ENCODE measurements at regions not wholly inside any gene's neighbourhood (a gene's known extent, or its start where the extent isn't known, plus 50 kb on each side); places are given as distances from the start of the nearest gene placed in this dataset.

DNA sequence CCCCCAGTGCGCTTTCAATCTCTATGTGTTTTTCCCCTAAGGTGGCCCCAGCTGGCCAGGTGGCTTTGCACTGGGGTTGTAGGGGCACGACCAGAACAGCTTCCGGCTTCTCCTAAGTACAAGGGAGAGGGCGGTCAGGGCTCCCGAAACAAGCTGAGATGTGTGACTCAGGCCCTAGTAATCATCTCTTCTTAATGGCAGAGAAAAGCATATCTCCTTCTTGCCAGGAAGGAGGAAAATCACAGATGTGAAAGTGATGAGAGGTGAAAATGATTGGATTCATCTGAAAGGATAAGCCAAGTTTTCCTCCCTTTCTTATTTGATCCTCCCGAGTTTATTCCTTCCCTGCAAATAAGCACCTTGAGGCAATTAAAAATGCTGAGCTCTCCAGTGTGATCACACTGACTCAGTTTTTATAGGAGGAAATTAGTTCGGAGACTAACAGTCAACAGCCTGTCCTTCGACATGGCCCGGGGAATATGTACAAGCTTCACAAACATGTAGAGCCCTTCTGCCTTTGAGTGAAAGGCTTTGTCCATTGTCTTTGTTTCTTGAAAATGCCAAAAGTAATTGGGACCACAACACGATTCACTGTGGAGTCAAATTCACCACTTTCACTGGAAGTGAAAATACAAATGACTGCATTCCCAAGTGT lies 514.8 kb downstream of the PSAT1 start:
- DNase-seq, result no peak

DNA sequence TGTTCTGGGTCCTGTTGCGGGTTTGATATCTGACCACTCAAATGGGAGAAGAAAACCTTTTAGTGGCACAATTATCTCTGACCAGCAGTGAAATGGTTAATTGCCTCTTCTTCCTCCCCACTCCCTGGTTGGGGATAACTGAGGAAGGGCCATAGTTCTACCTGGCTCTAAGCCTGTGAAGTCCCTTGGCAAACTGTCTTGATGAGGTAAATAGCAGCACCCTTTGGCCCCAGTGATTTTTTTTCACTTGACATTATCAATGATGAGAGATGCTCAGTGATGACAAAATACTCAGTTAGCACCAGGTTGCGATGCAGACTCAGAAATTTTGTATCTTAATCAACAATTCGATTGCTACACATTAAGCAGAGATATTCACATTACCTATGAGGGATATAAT lies 515.7 kb downstream of the PSAT1 start:
- DNase-seq, result no peak

DNA sequence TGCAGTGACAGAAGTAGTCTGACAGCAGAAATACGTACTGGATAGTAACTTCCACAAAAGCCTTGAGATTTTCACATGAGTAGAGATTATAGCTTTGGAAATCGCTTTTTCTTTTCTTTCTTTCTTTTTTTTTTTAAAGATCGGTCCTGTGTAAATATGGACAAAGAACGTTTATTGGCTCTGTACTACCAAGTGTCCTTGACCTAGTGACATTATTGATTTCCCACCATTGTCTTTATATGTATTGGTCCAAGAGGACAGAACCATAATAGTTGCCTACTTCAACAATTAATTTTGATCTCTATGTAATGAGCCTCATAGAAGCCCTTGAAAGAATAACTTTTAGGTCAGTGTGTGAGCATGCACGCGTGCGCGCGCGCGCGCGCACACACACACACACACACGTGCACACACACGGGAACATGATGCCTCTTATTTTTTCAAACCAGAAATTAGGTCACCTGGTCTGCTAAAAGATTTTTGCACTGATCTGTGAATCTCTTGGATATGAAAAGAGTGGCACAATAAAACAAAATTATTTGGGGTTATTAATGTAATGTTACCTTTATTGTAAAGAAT lies 516.8 kb downstream of the PSAT1 start:
- DNase-seq, result no peak

DNA sequence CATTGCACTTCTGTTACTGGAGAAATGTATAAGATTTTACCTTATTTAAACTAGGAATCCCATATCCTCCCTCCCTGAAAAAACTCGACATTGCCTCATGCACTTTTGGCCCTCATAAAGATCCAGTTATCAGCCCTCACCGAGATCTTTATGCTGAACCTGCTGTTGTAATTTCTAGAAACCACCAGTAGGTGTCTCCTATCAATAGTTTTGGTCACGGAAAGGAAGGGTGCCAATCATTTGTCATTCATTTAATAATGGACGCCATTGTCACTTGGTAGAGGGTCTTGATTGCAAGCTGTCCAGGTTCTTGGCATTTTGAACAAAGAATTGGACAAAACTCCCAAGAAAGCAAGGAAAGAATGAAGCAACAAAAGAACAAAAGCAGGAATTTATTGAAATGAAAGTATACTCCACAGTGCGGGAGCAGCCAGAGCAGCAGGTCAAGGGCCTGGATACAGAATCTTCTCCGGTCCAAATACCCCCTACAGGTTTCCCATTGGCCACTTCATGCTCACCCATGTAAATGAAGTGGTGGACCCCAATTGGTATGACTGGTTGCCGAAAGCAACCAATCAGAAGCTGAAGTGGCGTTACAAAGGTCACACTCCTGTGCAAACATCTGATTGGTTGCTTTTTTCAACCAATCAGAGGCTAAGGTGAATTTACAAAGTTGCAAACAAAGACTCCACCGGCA lies 524.3 kb downstream of the PSAT1 start:
- no peak for DNase-seq

DNA sequence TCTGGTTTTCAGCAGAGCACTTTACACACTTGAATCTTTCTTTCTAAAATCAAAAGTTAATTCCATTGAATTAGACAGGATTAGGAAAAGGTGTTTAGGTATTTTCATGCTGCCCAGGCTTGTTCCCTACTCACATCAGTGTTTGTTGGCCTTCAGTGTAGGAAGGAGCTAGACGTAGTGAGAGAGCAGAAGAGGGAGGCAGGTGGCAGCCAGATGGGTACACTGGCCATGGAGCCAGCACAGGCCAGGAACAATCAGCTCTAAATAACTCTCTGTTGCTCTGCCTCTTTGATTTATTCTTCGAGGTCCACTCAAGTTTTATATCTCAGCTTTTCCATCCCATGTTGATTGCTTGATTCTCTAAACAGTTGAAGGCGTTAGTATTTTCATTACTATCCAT lies 529.6 kb downstream of the PSAT1 start:
- DNase-seq, result no peak

DNA sequence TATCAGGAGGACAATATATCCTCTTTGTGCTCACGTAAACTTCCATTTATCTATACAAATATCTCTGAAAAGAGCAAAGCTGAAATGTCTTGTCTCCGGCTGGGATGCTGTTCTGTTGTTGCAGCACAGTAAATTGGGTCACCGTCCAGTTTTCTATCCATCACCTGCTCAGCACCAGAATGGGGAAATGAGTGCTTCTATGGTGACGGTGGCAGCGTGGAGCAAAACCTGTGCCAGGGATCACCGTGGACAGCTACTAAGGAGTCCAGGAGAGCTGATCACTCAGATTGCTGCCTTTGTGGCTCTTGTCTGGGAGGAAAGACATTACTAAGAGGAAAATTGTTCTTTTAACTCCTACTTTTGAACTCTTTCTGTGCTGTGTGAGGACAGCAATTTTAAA lies 531.6 kb downstream of the PSAT1 start:
- DNase-seq, result no peak

DNA sequence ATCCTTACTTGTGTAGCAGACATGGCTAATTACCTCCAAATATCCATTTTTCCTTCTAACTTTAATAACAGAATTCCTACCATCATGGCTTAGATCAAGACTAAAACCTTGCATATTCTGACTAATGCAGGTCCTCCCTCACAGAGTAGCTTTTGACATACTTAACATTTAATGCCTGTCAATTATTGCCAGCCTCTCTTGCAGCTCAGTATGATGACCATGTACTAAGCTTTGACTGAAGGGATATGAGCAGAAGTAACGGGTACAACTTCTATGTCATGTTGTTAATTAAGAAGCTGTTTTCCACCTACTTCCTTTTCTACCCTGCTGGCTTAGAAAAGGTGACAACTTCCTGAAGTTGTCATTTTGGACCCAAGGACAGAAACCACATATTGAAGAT lies 533.4 kb downstream of the PSAT1 start:
- no peak for DNase-seq

DNA sequence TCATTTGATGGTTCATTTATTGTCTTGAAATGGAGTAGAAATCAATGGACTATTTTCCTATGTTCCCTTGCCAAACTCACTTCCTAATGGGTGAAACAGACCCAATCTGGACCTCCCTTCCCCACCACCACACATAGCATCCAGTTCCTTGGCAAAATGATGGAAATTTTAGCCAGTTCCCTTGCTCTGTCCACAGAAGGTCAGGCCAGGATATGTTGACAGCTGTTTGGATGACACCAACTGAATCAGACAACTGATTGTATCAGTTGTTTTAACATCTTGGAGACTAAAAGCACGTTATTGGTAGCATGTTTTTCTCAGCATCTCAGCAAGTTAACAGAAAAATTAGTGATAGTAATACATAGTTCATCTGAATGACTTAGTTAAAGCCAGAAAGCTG lies 534.8 kb downstream of the PSAT1 start:
- no peak for DNase-seq

DNA sequence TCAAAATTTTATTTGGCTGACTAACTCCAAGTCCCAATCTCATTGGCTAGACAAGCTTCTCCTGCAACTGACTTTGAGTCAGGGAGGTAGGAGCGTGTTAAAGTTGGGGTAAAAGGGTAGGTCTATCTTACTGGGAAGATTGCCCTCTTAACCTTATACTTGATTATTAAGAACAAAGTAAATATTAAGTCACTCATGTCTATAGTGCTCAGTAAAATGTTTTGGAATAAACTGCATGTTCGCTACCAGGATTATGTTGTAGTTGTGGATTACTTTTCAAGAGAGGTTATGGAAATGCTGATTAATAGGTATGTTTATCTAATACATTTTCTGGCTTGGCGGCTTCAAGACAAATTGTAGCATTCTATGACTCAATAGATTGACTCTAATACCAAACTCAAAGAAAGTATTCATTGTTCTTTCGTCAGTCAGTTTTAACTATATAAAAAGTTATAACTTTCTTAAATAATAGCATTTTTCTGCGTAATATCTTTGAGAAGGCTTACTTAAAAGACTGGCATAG lies 539.1 kb downstream of the PSAT1 start:
- no peak for DNase-seq

DNA sequence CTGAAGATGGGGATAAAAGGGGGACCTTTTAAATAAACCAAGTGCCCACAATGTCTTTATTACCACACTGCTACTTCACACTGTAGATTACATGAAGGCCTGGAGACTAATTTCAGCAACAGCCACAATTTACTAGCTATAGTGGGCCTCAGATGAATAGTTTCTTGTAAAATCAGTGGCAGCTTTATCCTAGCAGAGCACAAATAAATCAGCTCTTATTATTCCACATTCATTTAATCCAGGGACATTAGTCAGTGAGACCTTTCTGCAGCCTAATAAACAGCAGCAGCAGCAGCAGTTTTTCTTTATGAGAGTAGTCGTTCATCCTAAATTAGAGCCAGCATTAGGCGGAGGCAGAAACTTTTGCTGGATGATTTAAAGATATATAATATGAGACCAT lies 542.3 kb downstream of the PSAT1 start:
- no peak for DNase-seq

DNA sequence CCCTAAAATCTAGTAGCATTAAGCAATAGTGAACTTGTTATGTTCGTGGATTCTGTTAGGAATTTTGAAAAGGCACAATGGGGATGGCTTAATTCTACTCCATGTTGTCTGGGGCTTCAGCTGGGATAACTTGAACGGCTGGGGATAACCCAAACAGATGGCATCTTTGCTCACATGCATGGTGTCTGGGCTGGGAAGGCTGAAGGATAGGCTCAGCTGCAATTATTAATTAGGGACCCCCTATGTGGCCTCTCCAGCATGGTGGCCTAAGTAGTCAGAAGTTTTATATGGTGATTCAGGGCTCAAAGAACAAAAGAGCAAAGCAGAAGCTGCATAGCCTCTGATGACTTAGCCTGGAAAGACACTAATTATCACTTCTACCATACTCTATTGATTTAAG lies 551.1 kb downstream of the PSAT1 start:
- DNase-seq, result peak; percentile 54

DNA sequence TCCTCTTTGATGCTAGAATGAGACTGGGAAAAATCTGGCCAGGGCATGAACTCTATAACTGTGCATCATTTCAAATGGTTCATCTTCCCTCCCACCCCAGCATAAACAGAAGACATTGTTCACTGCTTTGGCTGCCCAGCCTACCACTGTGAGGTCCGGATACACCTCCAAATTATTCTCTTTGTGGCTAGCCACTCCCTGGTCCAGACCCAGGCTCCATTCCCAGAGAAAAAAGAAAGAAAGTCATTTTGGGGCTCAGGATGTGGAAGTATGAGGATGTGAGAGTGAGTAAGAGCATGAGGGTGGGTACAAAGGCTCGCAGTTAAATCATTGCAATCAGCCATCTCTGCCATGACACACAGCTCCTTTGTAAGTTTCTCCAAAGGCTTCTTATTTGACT lies 559.2 kb downstream of the PSAT1 start:
- DNase-seq, result no peak

DNA sequence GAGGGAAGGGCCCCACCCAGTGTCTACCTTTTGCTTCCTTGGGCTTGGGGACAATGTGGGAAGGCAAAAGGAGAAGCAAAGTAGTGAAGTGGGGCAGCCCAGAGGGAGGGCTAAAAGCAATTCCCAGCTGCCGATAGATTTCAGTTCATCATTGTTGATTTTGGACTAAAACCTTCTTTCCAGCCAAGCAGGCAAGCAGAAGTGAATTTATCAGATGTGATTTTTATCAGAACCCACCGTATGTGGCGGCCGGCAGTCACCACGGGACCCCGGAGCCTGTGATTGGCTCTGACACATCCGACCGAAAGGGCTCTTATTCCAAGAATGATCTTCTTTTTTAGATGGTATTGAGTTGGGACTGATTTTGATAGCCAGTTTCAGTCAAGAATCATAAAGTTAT lies 559.9 kb downstream of the PSAT1 start:
- DNase-seq, result no peak

DNA sequence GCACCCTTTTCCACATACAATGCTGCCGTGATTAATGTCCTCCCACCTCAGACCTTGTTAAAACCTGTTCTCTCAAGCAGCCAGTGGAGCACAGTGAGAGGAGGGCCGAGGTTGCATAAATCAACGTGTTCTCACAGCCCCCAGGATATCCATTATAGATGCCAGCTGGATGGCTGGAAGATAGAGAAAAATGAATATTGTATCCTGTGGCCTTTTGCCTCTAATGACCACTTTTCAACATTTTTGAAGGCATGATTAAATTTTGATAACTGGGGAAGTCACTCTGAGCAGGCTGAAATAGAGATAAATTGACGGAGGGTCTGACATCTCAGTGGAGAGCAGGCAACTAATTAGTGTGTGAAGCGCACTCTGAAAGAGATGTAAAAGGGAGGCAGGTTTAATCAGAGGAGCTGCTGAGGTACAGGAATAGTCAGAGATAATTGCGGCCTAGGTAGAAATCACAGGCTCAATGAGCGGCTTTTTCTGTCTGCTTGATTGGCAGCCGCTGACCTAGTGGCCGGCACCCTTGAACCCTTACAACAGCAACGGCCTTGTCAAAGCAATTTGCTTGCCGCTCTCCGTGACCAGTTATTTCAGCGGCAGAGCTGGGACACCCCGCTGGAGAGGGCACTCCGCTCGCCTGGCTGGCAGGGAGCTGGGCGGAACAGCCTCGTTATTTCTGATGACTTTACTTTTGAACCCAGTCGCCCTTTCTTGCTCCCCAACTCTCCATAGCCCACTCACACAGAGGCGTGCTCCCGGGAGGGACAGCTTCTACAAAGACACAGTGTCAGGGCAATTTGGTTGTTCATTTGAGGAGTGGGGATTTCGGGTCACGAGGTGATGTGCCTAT lies 560.7 kb downstream of the PSAT1 start:
- DNase-seq, result peak; percentile 82

DNA sequence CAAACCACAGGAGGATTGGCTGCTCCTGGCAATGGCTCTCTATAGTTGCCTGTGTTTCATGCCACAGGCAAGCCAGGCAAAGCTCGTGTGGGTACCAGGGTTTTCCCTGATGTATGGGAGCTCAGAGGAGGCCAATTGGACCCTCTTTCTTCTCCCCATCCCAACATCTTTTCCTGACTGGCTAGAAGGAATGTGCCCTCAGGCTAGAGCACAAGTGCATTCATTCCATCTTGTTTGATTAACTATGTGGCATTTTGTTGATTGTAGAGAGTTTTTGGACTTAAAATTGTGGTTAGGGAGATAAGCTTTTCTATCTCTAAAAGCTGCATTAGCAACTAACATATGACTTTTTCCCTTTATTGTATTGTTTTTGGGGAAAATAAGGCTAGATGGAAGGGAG lies 561.3 kb downstream of the PSAT1 start:
- DNase-seq, result no peak

DNA sequence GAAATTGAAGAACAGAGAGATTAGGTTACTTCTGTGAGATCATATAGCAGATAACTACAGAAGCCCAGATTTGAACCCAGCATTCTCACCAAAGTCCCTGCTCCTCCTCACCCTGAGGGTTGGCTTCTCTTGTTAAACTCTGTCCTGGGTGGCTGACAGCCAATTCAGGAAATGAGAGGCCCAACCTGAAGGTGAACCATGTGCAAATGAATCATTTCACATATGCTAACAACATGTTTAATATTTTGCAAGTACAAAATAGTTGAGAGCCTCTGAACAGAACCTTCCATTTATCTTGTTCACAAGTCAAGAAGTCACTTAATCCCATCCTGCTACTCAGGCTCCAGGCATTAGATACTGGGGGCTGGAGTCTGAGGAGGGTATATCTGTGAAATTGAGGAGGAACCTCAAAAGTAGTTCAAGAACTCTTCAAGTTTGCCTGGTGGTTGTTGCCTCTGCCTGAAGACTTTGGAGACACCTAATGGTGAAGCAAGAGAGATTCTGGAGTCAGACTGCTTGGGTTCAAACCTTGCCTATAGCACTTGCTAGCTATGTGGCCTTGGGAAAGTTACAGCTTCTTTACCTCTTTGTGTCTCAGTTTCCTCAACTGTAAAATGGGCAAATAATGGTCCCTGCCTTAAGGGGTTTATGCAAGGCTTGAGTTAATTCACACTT lies 564.0 kb downstream of the PSAT1 start:
- DNase-seq, result no peak

DNA sequence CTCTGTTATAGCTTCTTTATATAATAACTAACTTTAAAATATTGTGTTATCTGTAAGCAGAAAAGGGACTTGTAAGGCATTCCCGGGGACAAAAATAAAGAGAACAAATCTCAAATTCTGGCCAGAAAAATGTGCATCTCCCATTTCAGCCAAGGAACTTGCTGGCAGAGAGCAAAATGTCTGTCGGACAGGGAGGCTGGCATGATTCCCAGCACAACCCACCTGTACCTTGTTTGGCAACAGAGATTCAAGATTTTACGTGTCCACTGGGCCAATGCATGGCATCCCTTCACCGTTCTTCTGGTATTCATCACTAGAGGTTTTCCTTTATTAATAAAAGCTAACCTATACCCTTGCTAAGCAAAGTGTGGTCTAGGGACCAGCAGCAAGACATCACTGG lies 566.6 kb downstream of the PSAT1 start:
- DNase-seq, result no peak

DNA sequence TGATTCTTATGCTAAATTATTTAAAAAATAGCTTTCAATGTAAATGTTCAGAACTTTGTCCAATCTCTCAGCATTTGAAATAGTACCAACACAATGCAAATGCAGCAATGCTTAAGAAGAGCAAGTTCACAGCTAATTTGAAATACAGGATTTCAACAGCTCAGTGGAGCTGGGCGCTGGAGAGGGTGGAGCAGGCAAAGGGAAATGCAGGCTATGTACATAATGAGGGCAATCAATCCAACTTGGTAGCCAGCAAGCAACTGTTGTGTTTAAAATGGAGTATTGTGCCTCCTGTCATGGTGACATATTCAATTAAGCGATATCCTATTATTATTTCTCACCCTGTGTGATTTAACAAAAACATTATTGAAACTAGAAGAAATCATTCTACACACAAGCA lies 568.8 kb downstream of the PSAT1 start:
- DNase-seq, result no peak

DNA sequence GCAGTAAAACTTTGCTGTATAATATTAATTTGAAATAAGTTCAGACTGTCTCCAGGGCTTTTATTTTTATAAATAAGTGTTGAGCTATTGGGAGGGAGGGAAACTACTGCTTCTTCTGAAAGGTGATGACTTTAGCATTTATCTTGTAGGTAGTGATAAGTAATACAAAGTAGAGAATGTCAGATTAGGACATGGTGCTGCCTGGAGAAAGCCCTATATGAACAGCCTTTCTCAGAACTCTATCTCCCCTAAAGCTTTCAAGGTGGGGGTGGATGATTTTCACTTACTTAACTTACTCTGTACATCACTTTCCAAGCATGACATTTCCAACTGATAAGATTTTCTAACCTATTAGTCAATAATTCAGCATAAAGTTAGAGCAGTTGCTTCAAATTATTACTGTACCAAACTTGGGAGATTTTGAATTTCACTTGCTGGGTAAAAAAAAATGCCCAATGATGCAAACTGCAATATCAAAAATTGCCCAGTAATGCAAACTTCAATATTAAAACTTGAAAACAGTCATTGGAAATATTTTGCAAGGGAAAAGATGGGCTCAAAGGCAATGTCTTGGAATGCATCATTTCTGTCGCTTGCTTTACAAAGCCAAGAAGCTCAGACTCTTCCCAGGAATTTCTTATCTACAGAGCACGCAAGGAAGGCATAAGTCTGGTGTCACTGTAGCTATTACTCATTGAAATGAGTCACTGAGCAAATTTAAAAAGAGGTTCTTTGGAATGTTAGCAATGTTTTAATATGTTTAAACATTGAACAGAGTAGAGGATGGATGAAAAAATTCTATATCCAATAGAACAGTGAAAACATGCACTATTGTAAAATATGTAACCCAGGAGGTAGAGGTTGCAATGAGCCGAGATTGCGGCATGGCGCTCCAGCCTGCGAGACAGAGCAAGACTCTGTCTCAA lies 569.5 kb downstream of the PSAT1 start:
- no peak for DNase-seq

DNA sequence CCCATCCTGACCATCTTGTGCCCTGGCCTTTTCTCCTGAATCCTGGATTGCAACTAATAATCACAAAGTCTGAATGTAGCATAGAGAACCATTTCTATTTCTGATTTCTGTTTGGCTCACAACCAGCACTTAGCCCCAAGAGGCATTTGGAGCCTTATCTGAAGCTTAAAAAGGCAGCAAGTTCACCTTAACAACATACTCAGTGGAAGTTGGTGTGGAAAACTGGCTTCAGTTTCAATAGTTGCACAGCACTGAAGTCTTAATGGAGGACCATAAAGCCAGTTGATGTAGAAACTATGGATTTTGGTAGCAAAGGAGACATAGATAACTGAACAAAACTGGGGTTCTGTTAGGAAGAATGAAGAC lies 574.1 kb downstream of the PSAT1 start:
- no peak for DNase-seq

DNA sequence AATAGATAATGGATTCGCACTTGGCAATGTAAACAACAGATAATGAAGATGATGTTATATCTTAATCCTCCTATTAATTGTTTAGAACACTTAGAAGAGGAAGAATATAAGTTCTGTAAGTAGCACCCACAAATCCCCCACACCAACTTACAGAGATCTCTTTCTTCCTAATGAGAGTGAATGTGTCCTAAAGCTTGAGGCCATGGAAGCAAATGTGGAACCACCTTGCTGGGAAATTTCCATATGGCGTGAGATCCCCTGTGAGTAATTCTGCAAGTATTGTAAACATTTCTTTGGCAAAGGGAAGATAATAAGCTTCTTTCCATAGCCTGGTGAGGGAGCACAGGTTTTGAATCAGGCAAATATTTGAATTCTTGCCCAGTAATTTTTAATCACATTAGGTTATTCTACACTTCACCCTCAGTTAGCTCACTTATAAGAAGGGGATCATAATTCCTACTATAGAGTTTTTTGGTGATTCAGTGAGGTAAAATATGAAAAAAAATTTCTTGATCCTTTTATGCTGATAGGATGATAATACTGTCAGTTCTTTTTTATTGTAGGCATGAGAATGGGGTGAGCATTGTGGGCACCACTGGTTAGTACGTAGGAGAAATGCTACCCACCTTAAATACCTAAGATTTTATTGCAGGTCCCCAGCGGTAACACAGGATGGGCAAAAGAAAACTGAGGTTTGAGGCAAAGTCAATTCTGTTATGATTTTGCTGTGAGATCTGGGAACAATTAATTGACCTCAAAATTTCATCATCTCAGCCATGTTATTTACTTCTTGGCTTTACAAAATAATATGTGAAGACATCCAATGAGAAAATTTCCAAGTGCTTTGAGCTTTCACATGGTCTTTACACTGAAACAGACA lies 574.8 kb downstream of the PSAT1 start:
- no peak for DNase-seq
